ENCODE measurements at regions not wholly inside any gene's neighbourhood (a gene's known extent, or its start where the extent isn't known, plus 50 kb on each side); places are given as distances from the start of the nearest gene placed in this dataset.
A peak's percentile ranks its signal among the peaks of the same experiment; 100 is the strongest.

GRCh38 chr5:82601077-82601476, 322.9 kb upstream of the RPS23 start:
- Histone ChIP-seq H2AFZ (ENCODE audit: low read length) (no peak overlapping the region), H3K9me3 (ENCODE audit: low read depth, low read length) (no peaks in the 10 kb centered on the region), H3K79me2 (ENCODE audit: insufficient read depth, low read length) (no peaks in the 10 kb centered on the region)

GRCh38 chr5:82599692-82600091, 321.5 kb upstream of the RPS23 start:
- Histone ChIP-seq H3K4me3 (ENCODE audit: insufficient read depth, low read length) (no peak overlapping the region), H3K27ac (ENCODE audit: low read depth, low read length) (no peak overlapping the region), H4K20me1 (ENCODE audit: insufficient read depth, low read length) (no peaks in the 10 kb centered on the region), H3K9me3 (ENCODE audit: low read depth, low read length) (no peaks in the 10 kb centered on the region), H2AFZ (ENCODE audit: low read length) (no peak overlapping the region), H3K79me2 (ENCODE audit: insufficient read depth, low read length) (no peaks in the 10 kb centered on the region), H3K36me3 (ENCODE audit: insufficient read depth, low read length) (no peaks in the 10 kb centered on the region), H3K27me3 (ENCODE audit: insufficient read depth, low read length) (no peaks in the 10 kb centered on the region), H3K4me2 (ENCODE audit: insufficient read depth, low read length) (no peak overlapping the region), H3K4me1 (ENCODE audit: insufficient read depth, low read length) (no peaks in the 10 kb centered on the region)
- TF ChIP-seq CTCF (IDR thresholded peaks at IDR 0.05; ENCODE audit: extremely low read depth, low read depth, low read length) = no peak
- DNase-seq (ENCODE audit: insufficient read length, low spot score, missing footprints) = no peak

More at GRCh38 chr5:82601077-82601476, 322.9 kb upstream of the RPS23 start:
- no peaks in the 10 kb centered on the region for H3K36me3 ChIP-seq (ENCODE audit: insufficient read depth, low read length)
- DNase-seq (ENCODE audit: insufficient read length, low spot score, missing footprints) = no peak
- no peak overlapping the region for H3K4me2 ChIP-seq (ENCODE audit: insufficient read depth, low read length)
- H3K27ac ChIP-seq (ENCODE audit: low read depth, low read length) = no peak overlapping the region
- H3K4me1 ChIP-seq (ENCODE audit: insufficient read depth, low read length) = no peaks in the 10 kb centered on the region
- H3K4me3 ChIP-seq (ENCODE audit: insufficient read depth, low read length) = no peak overlapping the region
- H4K20me1 ChIP-seq (ENCODE audit: insufficient read depth, low read length) = no peaks in the 10 kb centered on the region
- no peak for TF ChIP-seq CTCF (IDR thresholded peaks at IDR 0.05; ENCODE audit: extremely low read depth, low read depth, low read length)
- H3K27me3 ChIP-seq (ENCODE audit: insufficient read depth, low read length) = no peaks in the 10 kb centered on the region

GRCh38 chr5:82599030-82599429, 320.9 kb upstream of the RPS23 start:
- no peaks in the 10 kb centered on the region for H3K4me1 ChIP-seq (ENCODE audit: insufficient read depth, low read length)
- no peaks in the 10 kb centered on the region for H3K79me2 ChIP-seq (ENCODE audit: insufficient read depth, low read length)
- H3K27me3 ChIP-seq (ENCODE audit: insufficient read depth, low read length) = no peaks in the 10 kb centered on the region
- H3K4me3 ChIP-seq (ENCODE audit: insufficient read depth, low read length) = no peak overlapping the region
- no peak for DNase-seq (ENCODE audit: insufficient read length, low spot score, missing footprints)
- H3K4me2 ChIP-seq (ENCODE audit: insufficient read depth, low read length) = no peak overlapping the region
- H3K27ac ChIP-seq (ENCODE audit: low read depth, low read length) = no peak overlapping the region
- H4K20me1 ChIP-seq (ENCODE audit: insufficient read depth, low read length) = no peaks in the 10 kb centered on the region
- no peak for TF ChIP-seq CTCF (IDR thresholded peaks at IDR 0.05; ENCODE audit: extremely low read depth, low read depth, low read length)
- H3K9me3 ChIP-seq (ENCODE audit: low read depth, low read length) = no peaks in the 10 kb centered on the region
- H3K36me3 ChIP-seq (ENCODE audit: insufficient read depth, low read length) = no peaks in the 10 kb centered on the region
- H2AFZ ChIP-seq (ENCODE audit: low read length) = no peak overlapping the region

GRCh38 chr5:82597437-82597836, 319.3 kb upstream of the RPS23 start:
- Histone ChIP-seq H3K36me3 (ENCODE audit: insufficient read depth, low read length) (no peaks in the 10 kb centered on the region), H3K79me2 (ENCODE audit: insufficient read depth, low read length) (no peaks in the 10 kb centered on the region), H4K20me1 (ENCODE audit: insufficient read depth, low read length) (no peaks in the 10 kb centered on the region), H3K4me3 (ENCODE audit: insufficient read depth, low read length) (no peak overlapping the region), H3K4me1 (ENCODE audit: insufficient read depth, low read length) (peaks cover 4% of the 10 kb centered on the region), H3K27me3 (ENCODE audit: insufficient read depth, low read length) (no peaks in the 10 kb centered on the region), H3K9me3 (ENCODE audit: low read depth, low read length) (no peaks in the 10 kb centered on the region), H3K4me2 (ENCODE audit: insufficient read depth, low read length) (no peak overlapping the region), H2AFZ (ENCODE audit: low read length) (no peak overlapping the region), H3K27ac (ENCODE audit: low read depth, low read length) (no peak overlapping the region)
- DNase-seq (ENCODE audit: insufficient read length, low spot score, missing footprints) = no peak
- peak; percentile 37 for TF ChIP-seq CTCF (IDR thresholded peaks at IDR 0.05; ENCODE audit: extremely low read depth, low read depth, low read length)
